MM.1S (cell line): ENCODE measurements at regions not wholly inside any gene's neighbourhood (a gene's known extent, or its start where the extent isn't known, plus 50 kb on each side); places are given as distances from the start of the nearest gene placed in this dataset.

ENCODE experiments used
- CTCF ChIP-seq: fragments of 300-600 bp; sonication (generic); IDR thresholded peaks from 2 replicates; pipeline ENCODE4 v1.5.1; 2016; ENCODE audit warnings: antibody characterized with exemption, low read length, mixed read lengths
- EZH2phosphoT487 ChIP-seq: fragments of 300-600 bp; sonication (generic); IDR thresholded peaks from 2 replicates; pipeline ENCODE4 v1.6.1; 2018; ENCODE audit warnings: antibody characterized with exemption, low read length

DNA sequence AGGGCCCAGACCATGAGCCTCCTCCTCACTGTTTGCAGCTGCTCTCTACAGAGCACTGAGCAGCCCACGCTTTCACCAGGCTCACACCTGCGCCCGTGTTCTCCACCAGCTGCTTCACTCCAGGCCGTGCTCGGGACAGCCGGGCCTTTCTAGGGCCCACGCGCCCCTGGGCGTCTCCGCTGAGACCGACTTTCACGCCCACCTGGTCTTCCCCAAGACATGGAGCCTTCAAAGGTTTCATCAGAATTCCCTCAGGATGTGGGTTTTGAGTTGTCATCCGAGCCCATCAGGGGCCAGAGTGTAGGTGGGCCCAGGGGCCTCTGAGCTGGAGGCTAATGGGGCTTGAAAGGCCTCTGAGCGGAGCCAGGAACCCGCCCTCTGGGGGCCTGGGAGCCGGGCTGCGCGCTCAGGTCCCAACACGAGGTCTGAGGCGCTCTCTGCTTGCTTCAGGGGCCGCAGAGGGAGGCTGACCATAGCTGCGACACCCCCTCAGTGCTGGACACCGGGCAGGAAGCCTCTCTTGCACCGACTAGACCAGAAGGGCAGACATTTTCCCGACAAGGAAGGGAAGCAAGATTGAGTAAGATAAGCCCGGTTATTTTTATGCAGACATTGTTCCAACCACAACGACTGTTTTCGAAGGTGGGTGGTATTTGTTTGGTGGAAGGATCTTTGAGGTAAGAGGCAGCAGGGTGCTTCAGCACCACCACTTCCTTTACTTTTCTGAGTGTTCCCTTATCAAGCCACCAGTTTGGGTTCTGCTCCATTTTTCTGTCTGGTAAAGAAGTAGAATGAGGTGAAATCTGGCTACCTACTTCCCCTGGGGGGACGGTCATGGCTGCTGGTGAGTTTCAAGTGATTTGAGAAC, 125.0 kb upstream of the FUT8 start:
- TF ChIP-seq CTCF: no peak
- no peak for TF ChIP-seq EZH2phosphoT487
